SK-N-SH treated with all-trans-retinoic acid at 6 μM for 48 hours (cell line): ENCODE measurements at regions not wholly inside any gene's neighbourhood (a gene's known extent, or its start where the extent isn't known, plus 50 kb on each side); places are given as distances from the start of the nearest gene placed in this dataset.

Experiments used
- ATAC-seq: fragments of 200-7000 bp; cut with Tn5 transposase; 3 replicates; pipeline ENCODE4 v1.9.1; 2020; ENCODE audit warnings: mild to moderate bottlenecking, moderate library complexity
- ARNTL ChIP-seq: fragments of 450-650 bp; formaldehyde crosslinking; IDR thresholded peaks from 2 replicates; pipeline ENCODE4 v1.5.0; 2020; ENCODE audit warnings: low read depth, mild to moderate bottlenecking, moderate library complexity, borderline replicate concordance
- BACH2 ChIP-seq: fragments of 250-450 bp; sonication (Bioruptor Pico); IDR thresholded peaks from 2 replicates; pipeline ENCODE4 v1.9.0; 2021; ENCODE audit warnings: mild to moderate bottlenecking, borderline replicate concordance
- CSDC2 ChIP-seq: fragments of 250-450 bp; sonication (Bioruptor Pico); IDR thresholded peaks from 2 replicates; pipeline ENCODE4 v1.5.0; 2020; ENCODE audit warnings: mild to moderate bottlenecking, moderate library complexity
- ESRRG ChIP-seq: fragments of 250-450 bp; sonication (Bioruptor Pico); IDR thresholded peaks from 2 replicates; pipeline ENCODE4 v1.6.1; 2021; ENCODE audit warnings: mild to moderate bottlenecking
- GLIS3 ChIP-seq: fragments of 250-450 bp; sonication (Bioruptor Pico); IDR thresholded peaks from 2 replicates; pipeline ENCODE4 v1.5.0; 2020; ENCODE audit warnings: mild to moderate bottlenecking, moderate library complexity
- ISL1 ChIP-seq: fragments of 250-450 bp; sonication (Bioruptor Pico); IDR thresholded peaks from 2 replicates; pipeline ENCODE4 v2.1.2; 2022; ENCODE audit warnings: mild to moderate bottlenecking, moderate library complexity
- OSR1 ChIP-seq: fragments of 250-450 bp; sonication (Bioruptor Pico); IDR thresholded peaks from 2 replicates; pipeline ENCODE4 v1.8.0; 2022; ENCODE audit warnings: moderate library complexity, mild to moderate bottlenecking, inconsistent platforms
- PPARA ChIP-seq: fragments of 250-450 bp; sonication (Bioruptor Pico); IDR thresholded peaks from 2 replicates; pipeline ENCODE4 v1.5.0; 2020; ENCODE audit warnings: mild to moderate bottlenecking, borderline replicate concordance
- SNAI2 ChIP-seq: fragments of 250-450 bp; sonication (Bioruptor Pico); IDR thresholded peaks from 2 replicates; pipeline ENCODE4 v1.5.0; 2020; ENCODE audit warnings: mild to moderate bottlenecking, moderate library complexity
- TCF4 ChIP-seq: fragments of 250-450 bp; sonication (Bioruptor Pico); IDR thresholded peaks from 2 replicates; pipeline ENCODE4 v1.8.0; 2021; ENCODE audit warnings: mild to moderate bottlenecking, moderate library complexity, borderline replicate concordance
- TOX ChIP-seq: fragments of 250-450 bp; sonication (Bioruptor Pico); IDR thresholded peaks from 2 replicates; pipeline ENCODE4 v1.8.0; 2021; ENCODE audit warnings: mild to moderate bottlenecking, moderate library complexity, borderline replicate concordance
- ZC3H10 ChIP-seq: fragments of 250-450 bp; sonication (Bioruptor Pico); IDR thresholded peaks from 2 replicates; pipeline ENCODE4 v1.5.1; 2021; ENCODE audit warnings: mild to moderate bottlenecking, moderate library complexity
- ZFP3 ChIP-seq: fragments of 250-450 bp; sonication (Bioruptor Pico); IDR thresholded peaks from 2 replicates; pipeline ENCODE4 v1.5.0; 2020; ENCODE audit warnings: mild to moderate bottlenecking, moderate library complexity
- ZFP30 ChIP-seq: fragments of 450-650 bp; formaldehyde crosslinking; IDR thresholded peaks from 2 replicates; pipeline ENCODE4 v1.5.0; 2022; ENCODE audit warnings: mild to moderate bottlenecking, moderate library complexity
- ZNF565 ChIP-seq: fragments of 450-650 bp; formaldehyde crosslinking; conservative IDR thresholded peaks from 2 replicates; pipeline ENCODE4 v1.5.0; 2020; ENCODE audit warnings: low read depth, mild to moderate bottlenecking, moderate library complexity
- ZNF70 ChIP-seq: fragments of 450-650 bp; formaldehyde crosslinking; IDR thresholded peaks from 2 replicates; pipeline ENCODE4 v1.5.0; 2020; ENCODE audit warnings: mild to moderate bottlenecking, moderate library complexity
- ZNF8 ChIP-seq: fragments of 450-650 bp; formaldehyde crosslinking; IDR thresholded peaks from 2 replicates; pipeline ENCODE4 v1.5.0; 2020; ENCODE audit warnings: mild to moderate bottlenecking, moderate library complexity
- TF ChIP-seq, protein P1 (sequence below): fragments of 250-450 bp; sonication (Bioruptor Pico); IDR thresholded peaks from 2 replicates; pipeline ENCODE4 v1.5.0; 2020; ENCODE audit warnings: mild to moderate bottlenecking, moderate library complexity
- TF ChIP-seq, protein P2 (sequence below): fragments of 250-450 bp; sonication (Bioruptor Pico); IDR thresholded peaks from 2 replicates; pipeline ENCODE4 v1.5.1; 2021; ENCODE audit warnings: mild to moderate bottlenecking, moderate library complexity
- TF ChIP-seq, protein P3 (sequence below): fragments of 250-450 bp; sonication (Bioruptor Pico); IDR thresholded peaks from 2 replicates; pipeline ENCODE4 v1.8.0; 2021; ENCODE audit warnings: low read depth, mild to moderate bottlenecking, moderate library complexity, borderline replicate concordance
- TF ChIP-seq, protein P4 (sequence below): fragments of 250-450 bp; sonication (Bioruptor Pico); IDR thresholded peaks from 2 replicates; pipeline ENCODE4 v1.5.1; 2020; ENCODE audit warnings: low read depth, mild to moderate bottlenecking, moderate library complexity

DNA sequence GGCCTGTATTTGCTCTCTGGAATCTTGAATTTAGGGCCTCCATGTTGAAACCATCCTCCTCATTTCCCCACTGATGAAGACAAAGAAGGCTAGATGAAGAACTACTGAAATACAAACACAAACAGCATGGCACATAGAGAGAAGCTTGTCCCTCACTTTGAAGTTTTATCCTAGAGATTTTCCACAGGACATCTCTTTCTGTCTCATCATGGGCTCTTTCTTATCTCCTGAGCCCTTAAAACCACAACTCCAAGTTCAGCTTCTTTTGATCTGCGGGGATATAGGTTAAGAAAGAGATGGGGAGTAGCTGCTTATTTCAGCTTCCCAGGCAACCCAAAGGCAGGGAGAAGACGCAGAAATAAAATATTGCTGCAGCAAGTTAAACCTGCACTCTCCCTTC lies 213.1 kb upstream of the LRIG1 start:
- no peak for ATAC-seq
- TF ChIP-seq ZC3H10 (CRISPR knock-in tag) (no peak), PPARA (no peak), ARNTL (no peak), ZNF70 (CRISPR knock-in tag) (no peak), SNAI2 (no peak), ESRRG (CRISPR knock-in tag) (no peak), TOX (CRISPR knock-in tag) (no peak), BACH2 (CRISPR knock-in tag) (no peak), ZFP3 (CRISPR knock-in tag) (no peak), GLIS3 (CRISPR knock-in tag) (no peak)
- TF ChIP-seq, protein P1, sequence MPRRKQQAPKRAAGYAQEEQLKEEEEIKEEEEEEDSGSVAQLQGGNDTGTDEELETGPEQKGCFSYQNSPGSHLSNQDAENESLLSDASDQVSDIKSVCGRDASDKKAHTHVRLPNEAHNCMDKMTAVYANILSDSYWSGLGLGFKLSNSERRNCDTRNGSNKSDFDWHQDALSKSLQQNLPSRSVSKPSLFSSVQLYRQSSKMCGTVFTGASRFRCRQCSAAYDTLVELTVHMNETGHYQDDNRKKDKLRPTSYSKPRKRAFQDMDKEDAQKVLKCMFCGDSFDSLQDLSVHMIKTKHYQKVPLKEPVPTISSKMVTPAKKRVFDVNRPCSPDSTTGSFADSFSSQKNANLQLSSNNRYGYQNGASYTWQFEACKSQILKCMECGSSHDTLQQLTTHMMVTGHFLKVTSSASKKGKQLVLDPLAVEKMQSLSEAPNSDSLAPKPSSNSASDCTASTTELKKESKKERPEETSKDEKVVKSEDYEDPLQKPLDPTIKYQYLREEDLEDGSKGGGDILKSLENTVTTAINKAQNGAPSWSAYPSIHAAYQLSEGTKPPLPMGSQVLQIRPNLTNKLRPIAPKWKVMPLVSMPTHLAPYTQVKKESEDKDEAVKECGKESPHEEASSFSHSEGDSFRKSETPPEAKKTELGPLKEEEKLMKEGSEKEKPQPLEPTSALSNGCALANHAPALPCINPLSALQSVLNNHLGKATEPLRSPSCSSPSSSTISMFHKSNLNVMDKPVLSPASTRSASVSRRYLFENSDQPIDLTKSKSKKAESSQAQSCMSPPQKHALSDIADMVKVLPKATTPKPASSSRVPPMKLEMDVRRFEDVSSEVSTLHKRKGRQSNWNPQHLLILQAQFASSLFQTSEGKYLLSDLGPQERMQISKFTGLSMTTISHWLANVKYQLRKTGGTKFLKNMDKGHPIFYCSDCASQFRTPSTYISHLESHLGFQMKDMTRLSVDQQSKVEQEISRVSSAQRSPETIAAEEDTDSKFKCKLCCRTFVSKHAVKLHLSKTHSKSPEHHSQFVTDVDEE (CRISPR knock-in tag) = no peak
- TF ChIP-seq, protein P2, sequence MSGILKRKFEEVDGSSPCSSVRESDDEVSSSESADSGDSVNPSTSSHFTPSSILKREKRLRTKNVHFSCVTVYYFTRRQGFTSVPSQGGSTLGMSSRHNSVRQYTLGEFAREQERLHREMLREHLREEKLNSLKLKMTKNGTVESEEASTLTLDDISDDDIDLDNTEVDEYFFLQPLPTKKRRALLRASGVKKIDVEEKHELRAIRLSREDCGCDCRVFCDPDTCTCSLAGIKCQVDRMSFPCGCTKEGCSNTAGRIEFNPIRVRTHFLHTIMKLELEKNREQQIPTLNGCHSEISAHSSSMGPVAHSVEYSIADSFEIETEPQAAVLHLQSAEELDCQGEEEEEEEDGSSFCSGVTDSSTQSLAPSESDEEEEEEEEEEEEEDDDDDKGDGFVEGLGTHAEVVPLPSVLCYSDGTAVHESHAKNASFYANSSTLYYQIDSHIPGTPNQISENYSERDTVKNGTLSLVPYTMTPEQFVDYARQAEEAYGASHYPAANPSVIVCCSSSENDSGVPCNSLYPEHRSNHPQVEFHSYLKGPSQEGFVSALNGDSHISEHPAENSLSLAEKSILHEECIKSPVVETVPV (CRISPR knock-in tag) = no peak

DNA sequence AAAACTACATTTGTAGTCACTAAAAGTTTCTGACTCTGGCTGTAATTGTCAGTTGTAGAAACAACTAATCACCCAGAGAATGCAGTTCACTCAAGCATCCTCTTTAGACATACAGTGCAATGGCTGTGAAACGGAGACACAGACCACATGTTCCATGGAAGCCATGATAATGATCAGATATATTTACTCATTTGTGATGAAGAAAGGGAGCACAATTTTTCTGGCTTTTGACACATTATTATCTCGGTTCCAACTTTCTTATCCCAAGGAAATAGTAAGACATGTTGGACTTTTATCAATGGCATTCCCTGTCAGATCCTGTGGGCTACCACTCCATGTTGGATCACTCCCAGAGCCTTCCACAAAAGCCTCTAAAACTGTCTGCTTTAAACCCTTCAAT lies 215.0 kb upstream of the LRIG1 start:
- ATAC-seq = no peak
- TF ChIP-seq ZNF565 (CRISPR knock-in tag) = no peak
- TF ChIP-seq ISL1 (CRISPR knock-in tag) = no peak
- no peak for TF ChIP-seq ESRRG (CRISPR knock-in tag)
- TF ChIP-seq ZNF8 (CRISPR knock-in tag) = no peak
- no peak for TF ChIP-seq ZC3H10 (CRISPR knock-in tag)
- TF ChIP-seq SNAI2 = no peak
- no peak for TF ChIP-seq TOX (CRISPR knock-in tag)
- no peak for TF ChIP-seq CSDC2 (CRISPR knock-in tag)
- TF ChIP-seq TCF4 = no peak
- no peak for TF ChIP-seq ZFP30 (CRISPR knock-in tag)
- TF ChIP-seq ZFP3 (CRISPR knock-in tag) = no peak
- no peak for TF ChIP-seq ZNF70 (CRISPR knock-in tag)
- TF ChIP-seq OSR1 (CRISPR knock-in tag) = no peak
- TF ChIP-seq, protein P3, sequence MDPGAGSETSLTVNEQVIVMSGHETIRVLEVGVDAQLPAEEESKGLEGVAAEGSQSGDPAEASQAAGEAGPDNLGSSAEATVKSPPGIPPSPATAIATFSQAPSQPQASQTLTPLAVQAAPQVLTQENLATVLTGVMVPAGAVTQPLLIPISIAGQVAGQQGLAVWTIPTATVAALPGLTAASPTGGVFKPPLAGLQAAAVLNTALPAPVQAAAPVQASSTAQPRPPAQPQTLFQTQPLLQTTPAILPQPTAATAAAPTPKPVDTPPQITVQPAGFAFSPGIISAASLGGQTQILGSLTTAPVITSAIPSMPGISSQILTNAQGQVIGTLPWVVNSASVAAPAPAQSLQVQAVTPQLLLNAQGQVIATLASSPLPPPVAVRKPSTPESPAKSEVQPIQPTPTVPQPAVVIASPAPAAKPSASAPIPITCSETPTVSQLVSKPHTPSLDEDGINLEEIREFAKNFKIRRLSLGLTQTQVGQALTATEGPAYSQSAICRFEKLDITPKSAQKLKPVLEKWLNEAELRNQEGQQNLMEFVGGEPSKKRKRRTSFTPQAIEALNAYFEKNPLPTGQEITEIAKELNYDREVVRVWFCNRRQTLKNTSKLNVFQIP (CRISPR knock-in tag) = no peak
- TF ChIP-seq, protein P4, sequence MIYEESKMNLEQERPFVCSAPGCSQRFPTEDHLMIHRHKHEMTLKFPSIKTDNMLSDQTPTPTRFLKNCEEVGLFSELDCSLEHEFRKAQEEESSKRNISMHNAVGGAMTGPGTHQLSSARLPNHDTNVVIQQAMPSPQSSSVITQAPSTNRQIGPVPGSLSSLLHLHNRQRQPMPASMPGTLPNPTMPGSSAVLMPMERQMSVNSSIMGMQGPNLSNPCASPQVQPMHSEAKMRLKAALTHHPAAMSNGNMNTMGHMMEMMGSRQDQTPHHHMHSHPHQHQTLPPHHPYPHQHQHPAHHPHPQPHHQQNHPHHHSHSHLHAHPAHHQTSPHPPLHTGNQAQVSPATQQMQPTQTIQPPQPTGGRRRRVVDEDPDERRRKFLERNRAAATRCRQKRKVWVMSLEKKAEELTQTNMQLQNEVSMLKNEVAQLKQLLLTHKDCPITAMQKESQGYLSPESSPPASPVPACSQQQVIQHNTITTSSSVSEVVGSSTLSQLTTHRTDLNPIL = no peak
- TF ChIP-seq GLIS3 (CRISPR knock-in tag) = no peak
- TF ChIP-seq ARNTL = no peak

DNA sequence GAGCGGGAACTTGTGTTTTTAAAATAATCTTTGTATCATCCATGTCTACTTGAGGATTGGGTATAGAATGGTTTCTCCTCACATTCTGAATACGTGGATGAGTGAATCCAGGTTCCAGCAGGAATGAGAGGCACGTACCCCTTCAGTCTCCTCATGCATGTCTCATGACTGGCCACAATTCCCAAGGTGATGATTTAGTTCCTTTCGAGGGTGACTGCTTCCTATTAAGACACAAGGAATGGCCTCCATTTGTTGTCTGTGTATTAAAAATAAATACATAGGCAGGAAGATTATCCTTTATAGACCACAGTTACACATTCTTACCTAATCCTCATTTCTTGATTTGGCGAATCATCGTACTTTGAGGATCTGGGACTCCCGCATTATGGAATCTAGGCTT lies 217.0 kb upstream of the LRIG1 start:
- ATAC-seq = no peak
- TF ChIP-seq ZNF70 (CRISPR knock-in tag) = no peak
- TF ChIP-seq, protein P2 (CRISPR knock-in tag) = no peak

DNA sequence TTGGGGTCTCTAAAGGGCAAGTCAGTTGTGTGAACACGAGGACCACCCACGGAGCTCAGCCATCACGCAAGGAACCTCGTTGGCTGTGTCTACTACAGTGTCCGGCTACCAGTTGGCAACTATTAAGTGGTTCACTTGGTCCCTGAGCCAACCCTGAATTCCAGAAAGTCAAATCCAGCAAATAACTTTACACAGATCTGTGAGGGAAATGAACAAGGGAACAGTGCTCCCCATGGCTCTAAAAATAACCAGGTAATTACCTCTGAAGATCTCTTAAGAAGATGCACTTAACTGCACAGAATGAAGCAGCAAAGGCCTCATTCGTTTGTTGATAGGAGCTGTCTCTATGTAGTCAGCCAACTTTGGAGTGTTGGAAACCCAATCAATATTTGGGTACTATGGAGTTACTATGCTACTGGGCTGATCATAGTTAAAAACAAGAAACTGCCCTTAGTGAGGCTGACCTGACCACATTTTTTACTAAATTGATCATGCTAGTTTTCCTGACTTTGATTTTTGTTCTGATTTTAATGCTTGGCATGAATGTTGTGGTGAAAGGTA lies 219.1 kb upstream of the LRIG1 start:
- TF ChIP-seq, protein P3 (CRISPR knock-in tag) = no peak
- TF ChIP-seq PPARA = no peak
- no peak for ATAC-seq
